GM12891 (cell line): ENCODE measurements at regions not wholly inside any gene's neighbourhood (a gene's known extent, or its start where the extent isn't known, plus 50 kb on each side); places are given as distances from the start of the nearest gene placed in this dataset.
A peak's percentile ranks its signal among the peaks of the same experiment; 100 is the strongest.
"Not testable (repeated sequence)": the region's sequence is repeated elsewhere in the genome, so short reads cannot be mapped to it uniquely, and the experiment has no call there.

Experiments
- DNase-seq: peaks from one replicate; pipeline ENCODE4 v3.0.0; 2011; ENCODE audit warnings: low spot score; ENCODE audit not compliant: insufficient read length
- FAIRE-seq: peaks from 2 replicates; lab custom pipeline; 2011; peaks lifted over from hg19 to GRCh38; lab: Jason Lieb, UNC
- PAX5 ChIP-seq: IDR thresholded peaks from 2 replicates; pipeline ENCODE4 v1.6.1; 2011; ENCODE audit warnings: low read length, moderate library complexity, mild to moderate bottlenecking; ENCODE audit not compliant: insufficient read depth, severe bottlenecking
- POLR2A ChIP-seq: IDR thresholded peaks from 2 replicates; pipeline ENCODE4 v1.6.1; 2011; ENCODE audit warnings: low read depth, low read length, control low read depth
- POLR2AphosphoS5 ChIP-seq: IDR thresholded peaks from 2 replicates; pipeline ENCODE4 v1.6.1; 2011; ENCODE audit warnings: low read depth, low read length, control low read depth
- POU2F2 ChIP-seq: IDR thresholded peaks from 2 replicates; pipeline ENCODE4 v1.6.1; 2011; ENCODE audit warnings: low read depth, mild to moderate bottlenecking, control low read depth, low read length, moderate library complexity
- SPI1 ChIP-seq: IDR thresholded peaks from 2 replicates; pipeline ENCODE4 v1.6.1; 2011; ENCODE audit warnings: low read depth, low read length, control low read depth
- TAF1 ChIP-seq: IDR thresholded peaks from 2 replicates; pipeline ENCODE4 v1.6.1; 2011; ENCODE audit warnings: low read depth, low read length, control low read depth

DNA sequence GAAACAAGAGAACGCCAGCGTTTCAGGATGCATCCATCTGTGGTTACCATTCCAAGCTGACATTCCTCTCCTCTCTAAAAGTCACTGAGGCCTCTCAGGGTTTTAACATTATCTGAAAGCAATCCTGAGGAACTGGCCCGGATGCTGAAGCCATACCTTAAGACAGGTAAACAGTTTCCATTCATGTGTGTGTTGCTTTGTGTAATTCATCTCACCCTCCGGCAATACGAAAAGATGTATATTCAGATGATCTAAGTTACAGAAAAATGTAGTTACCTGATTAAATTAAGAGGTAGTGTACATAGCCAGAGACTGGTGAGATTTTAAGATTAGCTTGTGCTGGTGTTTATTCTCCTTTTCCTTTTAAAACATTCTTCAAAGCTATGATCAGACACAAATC lies 68.4 kb upstream of the BACH2 start:
- FAIRE-seq (no peak), DNase-seq (no peak)
- TF ChIP-seq SPI1 (no peak), POU2F2 (no peak), POLR2AphosphoS5 (no peak), PAX5 (no peak), POLR2A (no peak), TAF1 (no peak)

DNA sequence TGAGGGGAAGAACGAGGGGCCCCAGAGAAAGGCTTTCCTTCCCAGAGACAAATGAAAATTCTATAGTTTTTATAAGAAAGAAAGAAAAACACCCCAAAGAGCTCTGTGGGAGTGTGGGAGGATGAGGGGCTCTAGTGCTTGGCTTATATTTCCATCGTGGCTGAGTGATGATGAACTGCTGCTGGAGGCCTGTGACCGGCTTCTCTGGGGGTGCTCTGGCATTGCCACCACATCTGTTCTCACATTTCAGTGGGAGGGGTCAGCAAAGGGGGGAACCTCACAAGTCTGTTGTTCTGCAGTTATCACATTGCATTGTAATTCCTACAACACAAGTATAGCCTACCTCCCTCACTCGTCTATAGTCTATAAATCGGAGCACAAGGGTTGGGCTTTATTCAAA lies 67.6 kb upstream of the BACH2 start:
- no peak for FAIRE-seq
- TF ChIP-seq POU2F2 = no peak
- TF ChIP-seq POLR2A = no peak
- TF ChIP-seq POLR2AphosphoS5 = no peak
- no peak for TF ChIP-seq TAF1
- no peak for TF ChIP-seq SPI1
- no peak for TF ChIP-seq PAX5
- no peak for DNase-seq

DNA sequence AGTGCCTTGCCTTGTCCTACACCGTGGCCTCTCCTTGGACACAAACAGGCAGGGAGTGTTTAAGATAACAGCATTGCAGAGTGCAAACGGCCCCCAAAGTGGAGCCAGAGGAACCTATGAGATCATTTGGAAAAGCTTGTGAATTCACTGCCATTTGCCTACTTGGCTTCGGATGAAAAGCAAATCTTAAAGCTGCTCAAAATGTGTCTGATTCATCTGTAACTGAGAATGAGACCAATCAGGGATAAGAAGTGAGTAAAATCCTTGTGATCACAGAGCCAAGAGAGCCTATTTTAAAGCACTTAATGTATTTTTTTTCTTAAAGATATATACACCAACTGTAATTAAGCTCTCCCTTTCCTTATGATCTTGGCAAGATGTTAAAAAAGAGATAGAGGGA lies 65.7 kb upstream of the BACH2 start:
- DNase-seq (no peak), FAIRE-seq (no peak)
- TF ChIP-seq POLR2AphosphoS5 (no peak), TAF1 (no peak), POU2F2 (no peak), SPI1 (no peak), PAX5 (no peak), POLR2A (no peak)

DNA sequence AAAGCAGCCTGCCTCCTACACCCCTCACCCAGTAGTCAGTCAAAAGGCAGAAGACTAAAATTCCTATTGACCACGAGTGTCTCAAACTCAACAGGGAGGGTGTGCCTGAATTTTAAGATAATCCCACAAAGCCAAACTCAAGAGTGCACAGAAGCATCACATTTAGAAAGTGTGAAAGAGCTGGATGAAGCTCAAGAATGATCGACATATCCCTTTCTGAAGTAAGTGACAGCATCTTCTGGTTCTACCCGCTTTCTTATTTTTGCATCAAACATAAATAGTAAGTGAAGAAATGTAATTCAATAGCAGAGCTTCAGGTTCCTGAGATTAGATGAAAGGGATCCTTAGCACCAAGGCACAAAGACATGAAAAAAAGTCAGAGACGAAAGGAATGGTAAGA lies 64.5 kb upstream of the BACH2 start:
- FAIRE-seq = no peak
- no peak for DNase-seq
- TF ChIP-seq SPI1 = no peak
- TF ChIP-seq POU2F2 = no peak
- TF ChIP-seq POLR2A = no peak
- TF ChIP-seq TAF1 = no peak

DNA sequence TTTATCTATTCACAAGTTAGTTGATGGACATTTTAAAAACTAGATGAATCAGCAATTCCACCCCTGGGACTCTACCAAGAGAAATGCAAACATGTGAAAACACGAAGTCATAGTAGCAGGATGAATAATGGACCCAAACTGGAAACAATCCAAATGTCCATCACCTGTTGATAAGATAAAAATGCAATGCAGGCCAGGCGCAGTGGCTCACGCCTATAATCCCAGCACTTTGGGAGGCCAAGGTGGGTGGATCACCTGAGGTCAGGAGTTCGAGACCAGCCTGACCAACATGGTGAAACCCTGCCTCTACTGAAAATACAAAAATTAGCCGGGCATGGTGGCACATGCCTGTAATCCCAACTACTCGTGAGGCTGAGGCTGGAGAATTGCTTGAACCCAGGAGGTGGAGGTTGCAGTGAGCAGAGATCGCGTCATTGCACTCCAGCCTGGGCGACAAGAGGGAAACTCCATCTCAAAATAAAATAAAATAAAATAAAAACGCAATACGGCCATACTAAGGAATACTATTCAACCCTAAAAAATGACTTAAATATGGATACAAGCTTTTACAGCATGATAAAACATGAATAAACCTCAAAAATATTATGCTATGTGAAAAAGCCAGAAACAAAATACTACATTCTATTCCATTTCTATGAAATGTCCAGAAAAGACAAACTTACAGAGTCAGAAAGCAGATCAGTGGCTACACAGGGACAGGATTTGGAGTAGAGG lies 61.6 kb upstream of the BACH2 start:
- FAIRE-seq, DNase-seq: not testable (repeated sequence)

DNA sequence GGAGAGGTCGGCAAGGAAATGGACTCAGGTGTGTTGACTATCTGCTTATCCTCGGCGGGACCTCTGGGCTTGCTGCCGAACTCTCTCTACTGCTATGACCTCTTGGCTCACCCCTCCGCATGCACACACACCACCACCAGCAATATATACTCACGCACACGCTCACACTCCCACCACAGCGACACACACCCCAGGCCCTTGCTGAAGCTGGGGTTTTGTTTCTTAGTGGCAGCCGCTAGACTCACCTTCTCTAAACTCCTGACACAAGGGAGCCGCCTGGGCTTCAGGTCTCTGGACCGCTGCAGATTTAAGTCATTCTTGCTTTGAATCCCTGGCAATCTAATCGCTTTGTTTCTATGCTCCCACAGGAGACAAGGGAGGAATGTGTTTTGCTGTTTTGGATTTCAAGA lies 59.4 kb upstream of the BACH2 start:
- DNase-seq = no peak
- TF ChIP-seq PAX5 (no peak), POU2F2 (no peak), SPI1 (no peak), TAF1 (no peak), POLR2AphosphoS5 (no peak), POLR2A (no peak)
- no peak for FAIRE-seq

DNA sequence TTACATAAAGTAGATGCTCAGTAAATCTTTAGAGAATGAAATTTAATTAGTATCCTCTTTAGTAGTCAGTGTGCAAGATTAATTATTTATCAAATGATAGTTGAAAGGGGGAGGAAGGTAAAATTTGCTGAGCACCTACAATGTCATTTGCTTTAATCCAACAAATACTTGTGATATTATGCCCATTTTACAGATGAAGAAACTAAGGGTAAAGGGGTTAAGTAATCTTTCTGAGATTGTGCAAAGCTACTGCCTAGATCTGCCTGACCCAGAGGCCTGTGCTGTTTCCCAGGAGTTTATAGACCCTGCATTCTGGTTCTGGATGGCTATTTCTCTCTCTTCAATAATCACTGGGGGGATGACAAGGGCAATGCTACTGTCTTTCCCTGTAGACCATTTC lies 58.3 kb upstream of the BACH2 start:
- no peak for FAIRE-seq
- DNase-seq = no peak
- TF ChIP-seq TAF1 (no peak), POLR2A (no peak), SPI1 (no peak)

DNA sequence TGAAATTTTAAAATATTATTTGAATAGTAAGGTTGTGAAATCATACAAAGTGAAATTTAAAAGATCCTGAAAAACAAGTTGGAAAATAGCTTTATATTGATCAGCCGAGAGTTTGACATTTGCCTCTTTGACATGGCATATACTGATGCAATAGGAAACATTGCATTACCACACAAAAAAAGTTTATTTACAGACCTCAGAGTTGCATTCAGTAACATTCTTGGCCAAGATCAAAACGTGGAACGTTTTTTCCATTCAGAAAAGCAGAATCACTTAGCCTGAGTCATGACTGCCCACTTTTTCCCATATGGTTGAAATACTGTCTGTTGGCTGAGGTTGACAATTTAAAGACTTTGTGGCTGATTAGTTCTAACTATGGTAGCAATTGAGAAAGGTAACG lies 55.1 kb upstream of the BACH2 start:
- FAIRE-seq (no peak), DNase-seq (no peak)
- no peak for TF ChIP-seq SPI1
- no peak for TF ChIP-seq POU2F2
- TF ChIP-seq PAX5 = no peak
- no peak for TF ChIP-seq TAF1
- no peak for TF ChIP-seq POLR2AphosphoS5
- no peak for TF ChIP-seq POLR2A

DNA sequence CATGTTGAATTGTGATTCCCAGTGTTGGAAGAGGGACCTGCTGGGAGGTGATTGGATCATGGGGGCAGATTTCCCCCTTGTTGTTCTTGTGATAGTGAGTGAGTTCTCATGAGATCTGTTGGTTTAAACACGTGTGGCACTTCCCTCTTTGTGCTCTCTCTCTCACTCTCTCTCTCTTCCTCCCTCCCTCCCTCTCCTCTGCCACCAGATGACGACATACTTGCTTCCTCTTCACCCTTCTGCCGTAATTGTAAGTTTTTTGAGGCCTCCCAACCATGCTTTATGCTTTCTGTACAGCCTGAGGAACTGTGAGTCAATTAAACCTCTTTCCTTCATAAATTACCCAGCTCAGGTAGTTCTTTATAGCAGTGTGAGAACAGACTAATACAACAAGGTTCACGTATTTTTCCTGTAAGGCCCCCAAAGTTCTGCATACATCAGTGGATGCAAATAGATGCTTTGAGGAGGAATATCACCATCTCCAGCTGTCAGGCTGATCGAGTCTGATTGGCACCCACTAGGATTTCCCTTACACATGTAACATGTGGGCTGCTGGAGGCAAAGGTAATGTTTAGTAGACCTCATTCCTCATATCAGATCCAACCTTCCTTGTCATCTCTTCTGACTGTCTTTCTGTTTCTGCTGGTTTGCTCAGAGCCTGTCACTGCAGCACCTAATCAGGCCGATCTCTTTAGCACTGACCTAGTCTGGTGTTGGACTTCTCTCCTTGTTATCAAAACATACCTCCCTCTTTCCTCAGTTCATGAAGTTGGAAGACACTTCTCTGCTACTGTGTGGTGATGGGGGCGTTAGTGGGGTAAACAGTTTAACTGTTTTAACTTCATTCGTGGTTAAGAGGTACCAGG lies 54.3 kb upstream of the BACH2 start:
- no peak for FAIRE-seq
- DNase-seq = no peak
- TF ChIP-seq POU2F2 (no peak), PAX5 (no peak), POLR2A (no peak), TAF1 (no peak), SPI1 (peak; percentile 31; the same call in 1 of the 2 replicates)

DNA sequence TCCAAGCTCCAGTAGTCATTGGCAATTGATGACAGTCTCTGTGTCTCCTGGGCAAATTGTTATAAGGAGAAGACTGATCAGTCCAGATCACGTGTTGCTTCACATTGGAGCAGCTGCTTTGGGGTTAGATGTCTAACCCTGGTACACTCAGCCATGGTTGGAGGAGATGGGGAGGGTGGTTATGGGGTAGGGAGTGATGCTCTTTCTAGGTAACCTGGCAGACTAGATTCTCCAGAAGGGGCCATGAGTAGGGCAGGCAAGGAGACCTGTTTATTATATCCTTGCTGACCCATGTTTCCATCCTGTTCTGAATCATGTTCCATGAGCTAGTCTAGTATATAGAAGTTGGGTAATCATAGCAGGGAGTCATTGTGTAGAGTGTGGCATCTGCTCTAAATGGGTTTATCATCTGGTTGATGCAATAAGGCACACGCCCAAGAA lies 50.8 kb upstream of the BACH2 start:
- FAIRE-seq = no peak
- no peak for DNase-seq
- no peak for TF ChIP-seq TAF1
- no peak for TF ChIP-seq SPI1
- TF ChIP-seq POLR2AphosphoS5 = no peak
- no peak for TF ChIP-seq PAX5
- TF ChIP-seq POLR2A = no peak
- no peak for TF ChIP-seq POU2F2
